ENCODE measurements at regions not wholly inside any gene's neighbourhood (a gene's known extent, or its start where the extent isn't known, plus 50 kb on each side); places are given as distances from the start of the nearest gene placed in this dataset.

DNA sequence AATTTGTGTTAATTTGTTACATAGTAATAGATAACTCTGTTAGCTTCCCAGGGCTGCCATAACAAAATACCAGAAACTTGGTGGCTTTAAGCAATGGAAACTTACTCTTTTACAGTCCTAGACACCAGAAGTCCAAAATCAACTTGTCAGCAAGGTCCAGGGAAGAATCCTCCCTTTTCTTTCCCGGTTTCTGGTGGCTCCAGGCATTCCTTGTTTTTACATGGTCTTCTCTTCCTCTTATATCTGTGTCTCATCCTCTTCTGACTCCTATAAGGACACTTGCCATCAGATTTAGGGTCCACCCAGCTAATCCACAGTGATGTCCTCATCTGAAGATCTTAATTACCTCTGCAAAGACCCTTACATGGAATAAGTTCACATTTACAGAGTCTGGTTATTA is 95.6 kb downstream of the DDX1 start:
- TF ChIP-seq, protein P1, sequence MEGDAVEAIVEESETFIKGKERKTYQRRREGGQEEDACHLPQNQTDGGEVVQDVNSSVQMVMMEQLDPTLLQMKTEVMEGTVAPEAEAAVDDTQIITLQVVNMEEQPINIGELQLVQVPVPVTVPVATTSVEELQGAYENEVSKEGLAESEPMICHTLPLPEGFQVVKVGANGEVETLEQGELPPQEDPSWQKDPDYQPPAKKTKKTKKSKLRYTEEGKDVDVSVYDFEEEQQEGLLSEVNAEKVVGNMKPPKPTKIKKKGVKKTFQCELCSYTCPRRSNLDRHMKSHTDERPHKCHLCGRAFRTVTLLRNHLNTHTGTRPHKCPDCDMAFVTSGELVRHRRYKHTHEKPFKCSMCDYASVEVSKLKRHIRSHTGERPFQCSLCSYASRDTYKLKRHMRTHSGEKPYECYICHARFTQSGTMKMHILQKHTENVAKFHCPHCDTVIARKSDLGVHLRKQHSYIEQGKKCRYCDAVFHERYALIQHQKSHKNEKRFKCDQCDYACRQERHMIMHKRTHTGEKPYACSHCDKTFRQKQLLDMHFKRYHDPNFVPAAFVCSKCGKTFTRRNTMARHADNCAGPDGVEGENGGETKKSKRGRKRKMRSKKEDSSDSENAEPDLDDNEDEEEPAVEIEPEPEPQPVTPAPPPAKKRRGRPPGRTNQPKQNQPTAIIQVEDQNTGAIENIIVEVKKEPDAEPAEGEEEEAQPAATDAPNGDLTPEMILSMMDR (IDR thresholded peaks at IDR 0.05) = no peak
- no peak for TF ChIP-seq POLR2A (IDR thresholded peaks at IDR 0.05)

All from thyroid gland (tissue), 4 donors.